C4-2B (cell line): ENCODE measurements at regions not wholly inside any gene's neighbourhood (a gene's known extent, or its start where the extent isn't known, plus 50 kb on each side); places are given as distances from the start of the nearest gene placed in this dataset.

Experiments used
- H3K27ac ChIP-seq: fragments of 450-650 bp; 2 replicates; pipeline ENCODE4 v1.5.1; 2017
- CTCF ChIP-seq: fragments of 450-650 bp; conservative IDR thresholded peaks from 2 replicates; pipeline ENCODE4 v1.5.1; 2017; ENCODE audit warnings: mild to moderate bottlenecking
- ZFX ChIP-seq: fragments of 450-650 bp; IDR thresholded peaks from 2 replicates; pipeline ENCODE4 v1.6.1; 2017

- TF ChIP-seq CTCF (no peak), ZFX (no peak)
- H3K27ac ChIP-seq = no peak overlapping the region
Measured at GRCh38 chr16:22614271-22614947, 103.7 kb downstream of the NPIPB5 start.

- TF ChIP-seq CTCF = no peak
- H3K27ac ChIP-seq = no peak overlapping the region
Measured at GRCh38 chr16:22618842-22619241, 108.2 kb downstream of the NPIPB5 start.

GRCh38 chr16:22621586-22622155 is 111.0 kb downstream of the NPIPB5 start:
- TF ChIP-seq ZFX = no peak
- TF ChIP-seq CTCF = no peak
- H3K27ac ChIP-seq = no peak overlapping the region

GRCh38 chr16:22622703-22623102 is 112.0 kb downstream of the NPIPB5 start:
- H3K27ac ChIP-seq = no peak overlapping the region
- TF ChIP-seq CTCF (no peak), ZFX (no peak)

- TF ChIP-seq ZFX = no peak
- TF ChIP-seq CTCF = no peak
- no peak overlapping the region for H3K27ac ChIP-seq
Measured at GRCh38 chr16:22623351-22623781, 112.7 kb downstream of the NPIPB5 start.

- TF ChIP-seq ZFX (no peak), CTCF (no peak)
- H3K27ac ChIP-seq = no peak overlapping the region
Measured at GRCh38 chr16:22624038-22624799, 113.5 kb downstream of the NPIPB5 start.

GRCh38 chr16:22624800-22625533 is 114.3 kb downstream of the NPIPB5 start:
- H3K27ac ChIP-seq = no peak overlapping the region
- TF ChIP-seq CTCF (no peak), ZFX (no peak)
